ENCODE measurements at regions not wholly inside any gene's neighbourhood (a gene's known extent, or its start where the extent isn't known, plus 50 kb on each side); places are given as distances from the start of the nearest gene placed in this dataset.
A peak's percentile ranks its signal among the peaks of the same experiment; 100 is the strongest.

DNA sequence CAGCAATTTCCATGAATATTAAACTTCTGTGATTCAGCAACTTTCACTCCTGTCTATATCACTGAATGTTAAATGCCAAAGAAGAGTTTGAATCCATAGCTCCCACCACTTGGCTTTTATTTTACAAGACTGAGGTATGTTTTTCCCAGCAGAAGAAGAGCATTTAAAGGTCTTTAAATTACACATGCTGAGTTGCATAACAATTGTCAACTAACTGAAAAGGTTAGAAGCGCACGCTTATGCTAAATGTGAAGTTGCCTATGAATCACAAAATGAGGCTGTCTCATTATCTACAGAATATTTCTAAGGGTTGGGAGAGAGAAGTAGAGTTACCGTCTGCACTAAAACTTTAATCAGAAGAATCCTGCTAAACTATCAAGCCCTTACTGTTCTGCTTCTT lies 1086.3 kb downstream of the FAM181B start:
- peaks cover 37% of the 10 kb centered on the region for H3K27me3 ChIP-seq (ENCODE audit: control insufficient read depth, insufficient read depth, low read length, poor library complexity, severe bottlenecking)
- WGBS, 2 experiments (ENCODE audit: insufficient coverage in 1 of 2, insufficient read length in 1 of 2), result 0 to 36% methylated on average over 1 to 2 of the region's 3 CpGs

DNA sequence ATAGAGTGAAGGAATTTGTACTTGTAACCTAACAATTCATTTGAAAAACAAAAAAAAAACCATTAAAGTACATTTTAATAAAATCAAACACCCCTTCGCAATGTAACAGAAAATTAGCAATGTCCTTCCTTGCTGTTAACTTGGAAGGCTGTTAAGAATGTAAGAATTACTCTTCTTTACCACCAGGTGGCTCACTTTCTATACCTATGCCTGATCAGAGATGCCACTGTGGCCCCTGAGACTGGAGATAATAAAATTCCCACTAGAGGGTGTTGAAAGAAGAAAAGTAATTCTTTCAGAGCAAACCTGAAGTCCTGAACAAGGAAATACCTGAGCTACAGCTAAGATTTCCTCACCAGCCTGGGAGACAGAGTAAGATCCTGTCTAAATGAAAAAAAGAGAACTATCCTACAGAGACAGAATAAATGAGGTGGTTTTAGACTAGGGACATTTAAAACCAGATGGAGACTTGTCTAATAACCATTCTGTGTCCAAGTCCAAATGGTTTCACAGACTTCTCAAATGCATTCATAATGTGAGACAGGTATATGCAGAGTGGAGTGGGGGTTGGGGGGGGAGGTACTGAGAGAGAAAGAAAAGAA lies 1089.3 kb downstream of the FAM181B start:
- H3K27ac Mint-ChIP-seq, result no peak overlapping the region
- peaks cover 6% of the 10 kb centered on the region for H3K9me3 Mint-ChIP-seq
- no peak overlapping the region for H3K4me3 Mint-ChIP-seq
- peak; percentile 77 for DNase-seq
- Histone ChIP-seq H3K36me3 (ENCODE audit: control insufficient read depth, insufficient read depth, low read length) (no peaks in the 10 kb centered on the region), H3K9me3 (ENCODE audit: control insufficient read depth, low read length) (peaks cover 5% of the 10 kb centered on the region), H3K4me3 (ENCODE audit: low read length) (no peak overlapping the region), H3K9ac (ENCODE audit: extremely low read depth, low read length, poor library complexity, severe bottlenecking) (no peak overlapping the region), H3K4me1 (ENCODE audit: control insufficient read depth, insufficient read depth, low read length) (no peaks in the 10 kb centered on the region), H3K27me3 (ENCODE audit: control insufficient read depth, insufficient read depth, low read length, poor library complexity, severe bottlenecking) (peaks cover 37% of the 10 kb centered on the region), H3K27ac (ENCODE audit: low read depth, low read length) (no peak overlapping the region)
- WGBS, 2 experiments (ENCODE audit: insufficient coverage in 1 of 2, insufficient read length in 1 of 2), result 90 to 100% methylated on average over 1 of the region's 1 CpG
- H3K4me1 Mint-ChIP-seq, result peaks cover 8% of the 10 kb centered on the region
- peak; percentile 92 for TF ChIP-seq CTCF (conservative IDR thresholded peaks at IDR 0.05)
- peaks cover 38% of the 10 kb centered on the region for H3K27me3 Mint-ChIP-seq (ENCODE audit: insufficient read depth)
- H3K36me3 Mint-ChIP-seq (ENCODE audit: low read depth), result no peaks in the 10 kb centered on the region

More for the DNA sequence above, 1086.3 kb downstream of the FAM181B start:
- Histone ChIP-seq H3K9me3 (ENCODE audit: control insufficient read depth, low read length) (no peaks in the 10 kb centered on the region), H3K27ac (ENCODE audit: low read depth, low read length) (no peak overlapping the region), H3K4me1 (ENCODE audit: control insufficient read depth, insufficient read depth, low read length) (no peaks in the 10 kb centered on the region), H3K9ac (ENCODE audit: extremely low read depth, low read length, poor library complexity, severe bottlenecking) (no peak overlapping the region), H3K4me3 (ENCODE audit: low read length) (peak overlapping the region; percentile 46), H3K36me3 (ENCODE audit: control insufficient read depth, insufficient read depth, low read length) (no peaks in the 10 kb centered on the region)
- no peak for TF ChIP-seq CTCF (conservative IDR thresholded peaks at IDR 0.05)
- Mint-ChIP-seq H3K36me3 (ENCODE audit: low read depth) (no peaks in the 10 kb centered on the region), H3K27ac (no peak overlapping the region), H3K9me3 (no peaks in the 10 kb centered on the region), H3K27me3 (ENCODE audit: insufficient read depth) (peaks cover 48% of the 10 kb centered on the region), H3K4me3 (peak overlapping the region; percentile 37), H3K4me1 (peaks cover 8% of the 10 kb centered on the region)
- DNase-seq, result no peak

- Mint-ChIP-seq H3K9me3 (peaks cover 11% of the 10 kb centered on the region), H3K27ac (no peak overlapping the region), H3K36me3 (ENCODE audit: low read depth) (no peaks in the 10 kb centered on the region), H3K4me3 (no peak overlapping the region), H3K4me1 (peaks cover 2% of the 10 kb centered on the region), H3K27me3 (ENCODE audit: insufficient read depth) (no peaks in the 10 kb centered on the region)
- Histone ChIP-seq H3K27ac (ENCODE audit: low read depth, low read length) (no peak overlapping the region), H3K9ac (ENCODE audit: extremely low read depth, low read length, poor library complexity, severe bottlenecking) (no peak overlapping the region), H3K4me3 (ENCODE audit: low read length) (no peak overlapping the region), H3K36me3 (ENCODE audit: control insufficient read depth, insufficient read depth, low read length) (no peaks in the 10 kb centered on the region), H3K4me1 (ENCODE audit: control insufficient read depth, insufficient read depth, low read length) (no peaks in the 10 kb centered on the region), H3K27me3 (ENCODE audit: control insufficient read depth, insufficient read depth, low read length, poor library complexity, severe bottlenecking) (no peaks in the 10 kb centered on the region), H3K9me3 (ENCODE audit: control insufficient read depth, low read length) (peaks cover 18% of the 10 kb centered on the region)
- 95 to 100% methylated on average over 5 to 7 of the region's 7 CpGs for WGBS, 2 experiments (ENCODE audit: insufficient coverage in 1 of 2, insufficient read length in 1 of 2)
- TF ChIP-seq CTCF (conservative IDR thresholded peaks at IDR 0.05), result no peak
- DNase-seq, result no peak
These were observed 1099.2 kb downstream of the FAM181B start for GRCh38 chr11:81634483-81634882.

All from endodermal cell (in vitro differentiated cells).